Peyer's patch (tissue), 4 donors: ENCODE measurements at regions not wholly inside any gene's neighbourhood (a gene's known extent, or its start where the extent isn't known, plus 50 kb on each side); places are given as distances from the start of the nearest gene placed in this dataset.

Experiments
- POLR2A ChIP-seq, 2 donors: fragments of 450-650 bp; IDR thresholded peaks; one replicate each; pipeline ENCODE4 v1.5.1; 2017; ENCODE audit warnings: antibody characterized with exemption in 2 of 2, mild to moderate bottlenecking in 2 of 2, moderate library complexity in 2 of 2
- TF ChIP-seq, protein P1 (sequence below), 6 experiments: fragments of 450-650 bp in 4 of 6; fragments of 200-600 bp in 2 of 6; sonication (generic) in 1 of 6; IDR thresholded peaks; one replicate each; pipeline ENCODE4 v1.5.1; 2017 to 2019; ENCODE audit warnings: antibody characterized with exemption in 6 of 6, mild to moderate bottlenecking in 3 of 6, moderate library complexity in 1 of 6

DNA sequence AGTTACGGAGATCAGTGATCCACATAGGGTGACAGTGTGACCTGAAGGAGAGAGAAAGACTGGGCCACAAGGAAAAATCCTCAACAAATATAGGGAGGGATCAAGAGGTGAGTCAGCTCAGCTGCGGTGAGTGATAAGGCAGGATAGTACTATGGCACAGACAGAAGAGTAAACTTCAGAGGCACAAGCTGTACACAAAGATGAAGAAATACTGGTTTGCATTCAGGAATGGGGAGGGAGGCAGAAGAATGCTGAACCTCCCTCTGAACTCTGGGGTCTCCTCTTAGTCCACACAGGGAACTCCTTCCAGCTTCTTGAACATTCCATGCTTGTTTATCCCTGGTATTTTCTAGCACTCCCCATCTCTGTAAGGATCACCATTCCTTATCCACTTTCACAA, 162.7 kb downstream of the BARX2 start:
- TF ChIP-seq POLR2A (IDR thresholded peaks at IDR 0.05) = no peak
- TF ChIP-seq, protein P1, sequence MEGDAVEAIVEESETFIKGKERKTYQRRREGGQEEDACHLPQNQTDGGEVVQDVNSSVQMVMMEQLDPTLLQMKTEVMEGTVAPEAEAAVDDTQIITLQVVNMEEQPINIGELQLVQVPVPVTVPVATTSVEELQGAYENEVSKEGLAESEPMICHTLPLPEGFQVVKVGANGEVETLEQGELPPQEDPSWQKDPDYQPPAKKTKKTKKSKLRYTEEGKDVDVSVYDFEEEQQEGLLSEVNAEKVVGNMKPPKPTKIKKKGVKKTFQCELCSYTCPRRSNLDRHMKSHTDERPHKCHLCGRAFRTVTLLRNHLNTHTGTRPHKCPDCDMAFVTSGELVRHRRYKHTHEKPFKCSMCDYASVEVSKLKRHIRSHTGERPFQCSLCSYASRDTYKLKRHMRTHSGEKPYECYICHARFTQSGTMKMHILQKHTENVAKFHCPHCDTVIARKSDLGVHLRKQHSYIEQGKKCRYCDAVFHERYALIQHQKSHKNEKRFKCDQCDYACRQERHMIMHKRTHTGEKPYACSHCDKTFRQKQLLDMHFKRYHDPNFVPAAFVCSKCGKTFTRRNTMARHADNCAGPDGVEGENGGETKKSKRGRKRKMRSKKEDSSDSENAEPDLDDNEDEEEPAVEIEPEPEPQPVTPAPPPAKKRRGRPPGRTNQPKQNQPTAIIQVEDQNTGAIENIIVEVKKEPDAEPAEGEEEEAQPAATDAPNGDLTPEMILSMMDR (IDR thresholded peaks at IDR 0.05) = no peak
